Epidermal melanocyte (primary cell): ENCODE measurements at regions not wholly inside any gene's neighbourhood (a gene's known extent, or its start where the extent isn't known, plus 50 kb on each side); places are given as distances from the start of the nearest gene placed in this dataset.
"Not testable (repeated sequence)": the region's sequence is repeated elsewhere in the genome, so short reads cannot be mapped to it uniquely, and the experiment has no call there.

ENCODE experiments used
- DNase-seq: peaks from one replicate; pipeline ENCODE4 v3.0.0; 2011; ENCODE audit warnings: low spot score; ENCODE audit not compliant: insufficient read length

DNA sequence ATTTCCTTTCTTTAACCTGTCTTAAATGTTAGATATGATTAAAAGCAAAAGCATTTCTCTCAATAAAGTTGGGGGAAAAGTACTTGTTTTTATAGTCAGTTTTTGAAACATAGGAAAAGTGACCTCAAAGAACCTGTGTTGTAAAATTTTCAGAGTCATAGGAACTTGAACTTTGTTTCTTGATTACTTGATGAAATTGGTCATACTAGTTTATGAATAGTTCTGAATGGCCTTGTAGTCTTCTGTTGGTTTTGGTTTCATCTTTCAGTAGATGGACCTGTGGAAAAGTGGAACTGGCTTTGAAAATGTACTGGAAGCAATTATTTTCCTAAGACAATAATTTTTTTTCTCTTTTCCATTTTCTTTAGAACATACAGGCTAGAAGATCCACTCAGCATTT lies 222.2 kb upstream of the NUDT6 start:
- no peak for DNase-seq

GRCh38 chr4:123158576-123158975 lies 236.2 kb upstream of the NUDT6 start:
- DNase-seq, result no peak

- DNase-seq, result no peak
Observed at GRCh38 chr4:123159479-123159878, 237.1 kb upstream of the NUDT6 start.

- no peak for DNase-seq
Observed at GRCh38 chr4:123162859-123163258, 233.7 kb upstream of the SPRY1 start.

- DNase-seq, result no peak
Observed at GRCh38 chr4:123163501-123163900, 233.1 kb upstream of the SPRY1 start.

DNA sequence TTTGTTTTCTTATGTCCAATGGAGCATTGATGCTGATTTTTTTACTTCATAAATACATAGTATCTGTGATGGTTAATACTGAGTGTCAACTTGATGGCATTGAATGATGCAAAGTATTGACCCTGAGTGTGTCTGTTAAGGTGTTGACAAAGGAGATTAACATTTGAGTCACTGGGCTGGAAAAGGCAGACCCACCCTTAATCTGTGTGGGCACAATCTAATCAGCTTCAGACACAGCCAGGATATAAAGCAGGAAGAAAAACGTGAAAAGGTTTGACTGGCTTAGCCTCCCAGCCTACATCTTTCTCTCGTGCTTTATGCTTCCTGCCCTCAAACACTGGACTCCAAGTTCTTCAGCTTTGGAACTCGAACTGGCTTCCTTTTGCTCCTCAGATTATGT lies 230.6 kb upstream of the SPRY1 start:
- no peak for DNase-seq

GRCh38 chr4:123167931-123168330 lies 228.7 kb upstream of the SPRY1 start:
- no peak for DNase-seq

GRCh38 chr4:123168812-123169211 lies 227.8 kb upstream of the SPRY1 start:
- DNase-seq, result no peak

DNA sequence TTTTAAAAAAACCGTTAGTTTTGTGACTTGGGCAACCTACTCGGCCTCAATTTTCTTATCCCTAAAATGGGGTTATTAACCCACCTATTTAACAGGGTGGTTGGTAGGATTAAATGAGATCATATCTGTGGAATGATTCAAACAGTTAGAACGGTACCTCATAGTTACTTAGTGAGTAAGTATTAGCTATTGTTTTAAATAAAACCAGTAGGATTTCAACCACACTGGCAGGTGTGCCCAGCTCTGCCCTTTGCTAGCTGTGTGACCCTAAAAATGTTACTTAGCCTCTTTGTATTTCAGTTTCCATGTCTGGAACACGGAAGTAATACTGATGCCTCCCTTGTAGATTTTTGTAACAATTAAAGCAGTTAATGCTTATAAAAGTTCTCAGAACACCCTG lies 225.8 kb upstream of the SPRY1 start:
- no peak for DNase-seq

DNA sequence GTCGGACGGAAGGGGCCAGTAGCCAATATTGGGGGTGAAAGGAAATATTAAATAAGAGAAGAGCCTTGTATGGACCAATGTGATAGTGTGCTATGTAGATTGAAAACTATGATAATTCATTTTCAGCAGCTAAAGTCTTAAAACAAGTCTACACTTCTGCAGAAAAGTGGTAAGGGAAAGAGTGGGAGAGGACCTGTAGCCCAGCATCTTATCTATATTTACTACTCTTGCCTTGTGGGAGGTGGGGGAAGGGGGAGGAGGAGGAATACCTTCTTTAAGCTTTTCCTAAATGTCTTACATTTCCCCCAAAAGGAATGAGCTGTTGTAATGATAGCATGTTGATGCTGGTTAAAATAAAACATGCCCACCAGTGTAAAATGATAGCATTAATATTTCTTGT lies 220.0 kb upstream of the SPRY1 start:
- DNase-seq, result no peak

GRCh38 chr4:123182289-123182688 lies 214.3 kb upstream of the SPRY1 start:
- DNase-seq, result no peak

GRCh38 chr4:123183308-123183707 lies 213.3 kb upstream of the SPRY1 start:
- no peak for DNase-seq

- DNase-seq, result not testable (repeated sequence)
Observed at GRCh38 chr4:123183754-123184153, 212.8 kb upstream of the SPRY1 start.

GRCh38 chr4:123186731-123187130 lies 209.9 kb upstream of the SPRY1 start:
- DNase-seq, result no peak

DNA sequence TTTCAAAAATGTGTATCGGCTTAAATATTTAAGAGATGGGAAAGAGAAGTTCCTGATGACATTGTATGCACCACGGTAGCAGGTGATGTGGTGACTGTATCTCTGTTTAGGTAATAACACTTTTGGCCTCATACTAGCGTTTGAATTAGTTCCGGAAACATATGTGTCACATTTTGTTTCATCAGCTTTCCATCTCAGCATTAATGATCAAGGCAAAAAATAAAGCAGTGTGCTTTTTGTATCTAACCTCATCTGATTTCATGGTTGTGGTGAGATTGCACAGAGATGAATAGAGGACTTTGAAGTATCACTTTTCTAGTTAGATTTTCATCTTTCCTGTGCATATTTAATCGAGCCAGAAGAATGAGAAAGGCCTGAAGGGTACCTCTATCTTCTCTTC lies 206.4 kb upstream of the SPRY1 start:
- DNase-seq, result no peak

GRCh38 chr4:123191728-123192127 lies 204.9 kb upstream of the SPRY1 start:
- no peak for DNase-seq

DNA sequence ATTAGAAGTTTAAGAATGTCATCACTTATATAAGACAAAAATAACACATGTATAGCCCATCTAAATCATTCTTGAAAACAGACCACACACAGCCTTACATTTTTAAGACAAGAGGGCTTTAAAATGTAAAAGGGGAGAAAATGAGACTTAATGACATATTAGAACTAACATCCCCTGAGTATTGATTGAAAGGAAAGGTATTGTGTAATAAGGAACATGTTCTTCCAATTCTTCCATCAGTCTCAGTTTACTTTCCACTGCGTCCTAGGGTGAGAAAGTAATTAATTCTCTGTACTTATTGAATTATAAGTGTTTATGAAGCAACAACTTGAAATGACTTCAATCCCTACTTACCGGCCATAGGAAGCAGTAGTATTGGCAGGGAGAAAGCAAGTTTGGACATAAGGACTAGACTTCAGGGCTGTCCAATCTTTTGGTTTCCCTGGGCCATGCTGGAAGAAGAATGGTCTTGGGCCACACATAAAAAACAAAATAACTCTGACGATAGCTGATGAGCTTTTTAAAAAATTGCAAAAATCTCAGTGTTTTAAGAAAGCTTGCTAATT lies 202.7 kb upstream of the SPRY1 start:
- no peak for DNase-seq

DNA sequence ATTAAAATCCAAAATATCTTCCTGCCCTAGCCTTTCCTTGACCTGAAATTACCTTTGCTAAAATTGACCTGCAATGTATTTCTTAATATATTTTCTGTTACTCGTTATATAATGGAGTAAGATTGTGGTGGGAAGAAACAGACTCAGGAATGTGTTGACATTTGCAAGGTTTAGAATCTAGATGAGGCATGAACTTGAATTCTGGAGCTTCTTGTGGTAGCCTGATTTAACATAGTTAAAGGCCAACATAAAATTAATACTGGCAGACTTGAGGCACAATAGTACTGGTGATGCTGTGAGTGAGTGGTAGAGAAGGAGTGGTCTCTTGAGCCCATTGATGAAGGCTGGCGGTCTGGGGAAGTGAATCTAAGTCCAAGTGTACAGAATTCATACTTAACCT lies 197.9 kb upstream of the SPRY1 start:
- no peak for DNase-seq

- DNase-seq, result no peak
Observed at GRCh38 chr4:123200051-123200940, 196.3 kb upstream of the SPRY1 start.

- DNase-seq, result no peak
Observed at GRCh38 chr4:123204737-123205136, 191.9 kb upstream of the SPRY1 start.

DNA sequence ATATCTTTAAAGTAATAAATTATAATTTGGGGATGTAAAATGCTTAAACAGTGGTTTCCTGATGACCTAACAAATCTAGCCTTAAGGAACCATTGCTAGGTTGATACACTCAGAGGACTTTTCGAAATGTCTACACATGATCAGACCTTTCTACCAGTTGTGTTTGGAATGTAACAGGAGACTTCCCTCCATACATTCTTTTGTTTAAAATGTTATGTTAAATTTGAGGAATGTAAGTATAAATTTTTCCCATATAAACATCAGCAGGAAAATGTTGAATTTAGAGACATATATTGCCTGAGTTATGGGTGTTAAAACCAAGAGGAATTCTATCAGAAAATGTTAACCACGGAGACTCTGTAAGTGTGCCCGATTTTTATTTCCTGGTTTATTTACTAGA lies 190.6 kb upstream of the SPRY1 start:
- DNase-seq, result no peak

DNA sequence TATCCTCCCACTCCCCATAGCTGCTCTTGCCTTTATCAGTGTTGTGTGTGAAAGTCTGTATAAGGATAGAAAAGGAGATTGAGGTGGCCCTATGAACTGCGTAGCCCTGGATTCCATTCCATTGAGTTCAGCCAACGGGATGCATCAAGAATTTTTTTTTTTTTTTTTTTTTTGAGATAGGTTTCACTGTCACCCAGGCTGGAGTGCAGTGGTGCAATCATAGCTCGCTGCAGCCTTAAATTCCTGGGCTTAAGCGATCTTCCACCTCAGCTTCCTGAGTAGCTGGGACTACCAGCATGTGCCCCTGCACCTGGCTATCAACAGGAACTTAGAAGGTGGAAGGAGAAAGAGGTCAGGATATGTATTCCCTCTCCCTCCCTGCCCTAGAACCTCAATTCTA lies 187.2 kb upstream of the SPRY1 start:
- DNase-seq, result no peak

DNA sequence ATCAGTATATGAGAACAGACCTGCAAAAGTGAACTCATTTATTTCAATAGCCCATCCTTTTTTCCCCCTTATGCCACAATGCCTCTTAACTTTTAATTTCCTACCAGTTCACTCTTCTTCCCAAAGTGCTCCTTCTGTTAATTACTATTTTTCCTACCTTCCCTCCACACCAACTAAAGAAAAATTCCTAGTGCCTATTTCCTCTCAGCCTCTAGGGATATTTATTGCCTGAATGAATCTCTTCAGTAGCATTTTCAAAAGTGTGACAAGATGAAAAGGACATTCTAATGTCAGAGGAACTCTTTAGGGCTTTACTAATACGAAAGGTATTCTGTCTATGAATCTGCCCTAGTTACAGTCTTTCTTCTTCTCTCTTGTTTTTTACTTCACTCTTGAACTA lies 181.1 kb upstream of the SPRY1 start:
- no peak for DNase-seq
